ENCODE measurements at regions not wholly inside any gene's neighbourhood (a gene's known extent, or its start where the extent isn't known, plus 50 kb on each side); places are given as distances from the start of the nearest gene placed in this dataset.

DNA sequence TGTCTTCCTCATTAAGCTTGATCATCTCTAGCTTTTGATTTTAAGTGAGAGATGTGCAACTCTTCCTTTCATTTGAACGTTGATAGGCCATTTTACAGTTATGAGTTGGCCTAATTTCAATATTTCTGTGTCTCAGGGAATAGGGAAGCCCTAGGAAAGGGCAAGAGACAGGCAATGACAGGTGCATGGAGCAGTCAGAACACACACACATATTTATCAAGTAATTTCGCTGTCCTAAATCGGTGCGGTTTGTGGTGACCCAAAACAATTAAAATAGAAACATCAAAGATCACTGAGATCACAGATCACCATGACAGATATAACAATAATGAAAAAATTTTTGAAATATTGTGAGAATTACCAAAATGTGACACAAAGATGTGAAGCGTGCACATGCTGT, 87.7 kb upstream of the LSM6 start:
- FAIRE-seq (no peak), DNase-seq (ENCODE audit: low read depth, low spot score) (no peak)
- Histone ChIP-seq H3K9me3 (ENCODE audit: control insufficient read depth, low read depth, low read length) (no peaks in the 10 kb centered on the region), H4K20me1 (ENCODE audit: control insufficient read depth, extremely low read depth, insufficient read depth, low read length) (no peaks in the 10 kb centered on the region), H3K9me1 (ENCODE audit: control insufficient read depth, extremely low read depth, insufficient read depth, low read length) (no peaks in the 10 kb centered on the region), H3K27me3 (ENCODE audit: control insufficient read depth, extremely low read depth, insufficient read depth, low read length) (no peaks in the 10 kb centered on the region), H3K36me3 (ENCODE audit: control insufficient read depth in 2 of 2, extremely low read depth in 1 of 2, insufficient read depth in 2 of 2, low read length in 2 of 2) (no peaks in the 10 kb centered on the region), H2AFZ (ENCODE audit: control insufficient read depth, low read length) (no peak overlapping the region), H3K4me2 (ENCODE audit: control insufficient read depth, extremely low read depth, insufficient read depth, low read depth, low read length) (no peak overlapping the region), H3K9ac (ENCODE audit: control insufficient read depth, extremely low read depth, insufficient read depth, low read length) (no peak overlapping the region), H3K27ac (ENCODE audit: control insufficient read depth, insufficient read depth, low read length) (no peak overlapping the region), H3K79me2 (ENCODE audit: control insufficient read depth, insufficient read depth, low read length) (no peaks in the 10 kb centered on the region), H3K4me3 (ENCODE audit: control insufficient read depth in 2 of 3, extremely low read depth in 1 of 3, insufficient read depth in 2 of 3, low read depth in 1 of 3, low read length in 3 of 3) (no peak overlapping the region), H3K4me1 (ENCODE audit: control insufficient read depth, extremely low read depth, insufficient read depth, low read length) (no peaks in the 10 kb centered on the region)
- dilution Hi-C loops (cut with MboI; ENCODE audit: extremely low pct_ligation_motif_present, low sequenced_read_pairs): no loop called here
- TF ChIP-seq EZH2 (IDR thresholded peaks at IDR 0.05; ENCODE audit: low read length): no peak
- TF ChIP-seq, protein P1, sequence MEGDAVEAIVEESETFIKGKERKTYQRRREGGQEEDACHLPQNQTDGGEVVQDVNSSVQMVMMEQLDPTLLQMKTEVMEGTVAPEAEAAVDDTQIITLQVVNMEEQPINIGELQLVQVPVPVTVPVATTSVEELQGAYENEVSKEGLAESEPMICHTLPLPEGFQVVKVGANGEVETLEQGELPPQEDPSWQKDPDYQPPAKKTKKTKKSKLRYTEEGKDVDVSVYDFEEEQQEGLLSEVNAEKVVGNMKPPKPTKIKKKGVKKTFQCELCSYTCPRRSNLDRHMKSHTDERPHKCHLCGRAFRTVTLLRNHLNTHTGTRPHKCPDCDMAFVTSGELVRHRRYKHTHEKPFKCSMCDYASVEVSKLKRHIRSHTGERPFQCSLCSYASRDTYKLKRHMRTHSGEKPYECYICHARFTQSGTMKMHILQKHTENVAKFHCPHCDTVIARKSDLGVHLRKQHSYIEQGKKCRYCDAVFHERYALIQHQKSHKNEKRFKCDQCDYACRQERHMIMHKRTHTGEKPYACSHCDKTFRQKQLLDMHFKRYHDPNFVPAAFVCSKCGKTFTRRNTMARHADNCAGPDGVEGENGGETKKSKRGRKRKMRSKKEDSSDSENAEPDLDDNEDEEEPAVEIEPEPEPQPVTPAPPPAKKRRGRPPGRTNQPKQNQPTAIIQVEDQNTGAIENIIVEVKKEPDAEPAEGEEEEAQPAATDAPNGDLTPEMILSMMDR (optimal IDR thresholded peaks at IDR 0.05 in 1 of 3, IDR thresholded peaks at IDR 0.05 in 1 of 3, conservative IDR thresholded peaks at IDR 0.05 in 1 of 3; ENCODE audit: extremely low read depth in 1 of 3, insufficient read depth in 2 of 3, low read length in 3 of 3): no peak

DNA sequence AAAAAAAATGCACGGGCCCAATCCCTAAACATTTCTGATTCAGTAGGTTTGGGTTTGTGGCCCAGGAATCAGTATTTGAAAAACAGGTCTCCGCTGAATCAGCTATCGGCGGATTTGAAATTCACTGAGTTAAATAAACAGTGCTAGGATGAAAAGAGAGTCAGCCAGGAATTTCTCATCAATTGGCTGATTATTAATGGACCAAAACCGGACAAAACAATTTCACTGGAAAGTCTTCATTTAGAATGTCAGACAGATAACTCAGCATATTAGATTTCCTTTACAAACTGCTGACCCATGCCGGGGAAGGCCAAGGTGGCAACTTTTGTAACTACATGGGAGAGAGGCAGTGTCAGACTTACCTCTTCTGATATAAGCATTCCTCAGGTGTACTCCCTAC, 99.4 kb upstream of the LSM6 start:
- H3K9ac ChIP-seq (ENCODE audit: control insufficient read depth, extremely low read depth, insufficient read depth, low read length): no peak overlapping the region
- TF ChIP-seq EZH2 (IDR thresholded peaks at IDR 0.05; ENCODE audit: low read length): no peak
- TF ChIP-seq, protein P1 (optimal IDR thresholded peaks at IDR 0.05 in 1 of 3, IDR thresholded peaks at IDR 0.05 in 1 of 3, conservative IDR thresholded peaks at IDR 0.05 in 1 of 3; ENCODE audit: extremely low read depth in 1 of 3, insufficient read depth in 2 of 3, low read length in 3 of 3): no peak
- no peak overlapping the region for H3K27ac ChIP-seq (ENCODE audit: control insufficient read depth, insufficient read depth, low read length)
- dilution Hi-C loops (cut with MboI; ENCODE audit: extremely low pct_ligation_motif_present, low sequenced_read_pairs): no loop called here
- no peaks in the 10 kb centered on the region for H3K36me3 ChIP-seq (ENCODE audit: control insufficient read depth in 2 of 2, extremely low read depth in 1 of 2, insufficient read depth in 2 of 2, low read length in 2 of 2)
- H3K79me2 ChIP-seq (ENCODE audit: control insufficient read depth, insufficient read depth, low read length): no peaks in the 10 kb centered on the region
- no peak overlapping the region for H2AFZ ChIP-seq (ENCODE audit: control insufficient read depth, low read length)
- H3K4me2 ChIP-seq (ENCODE audit: control insufficient read depth, extremely low read depth, insufficient read depth, low read depth, low read length): no peak overlapping the region
- no peaks in the 10 kb centered on the region for H3K9me1 ChIP-seq (ENCODE audit: control insufficient read depth, extremely low read depth, insufficient read depth, low read length)
- H3K27me3 ChIP-seq (ENCODE audit: control insufficient read depth, extremely low read depth, insufficient read depth, low read length): no peaks in the 10 kb centered on the region
- no peaks in the 10 kb centered on the region for H4K20me1 ChIP-seq (ENCODE audit: control insufficient read depth, extremely low read depth, insufficient read depth, low read length)
- no peaks in the 10 kb centered on the region for H3K9me3 ChIP-seq (ENCODE audit: control insufficient read depth, low read depth, low read length)
- no peak for DNase-seq (ENCODE audit: low read depth, low spot score)
- no peak for FAIRE-seq
- no peak overlapping the region for H3K4me3 ChIP-seq (ENCODE audit: control insufficient read depth in 2 of 3, extremely low read depth in 1 of 3, insufficient read depth in 2 of 3, low read depth in 1 of 3, low read length in 3 of 3)
- H3K4me1 ChIP-seq (ENCODE audit: control insufficient read depth, extremely low read depth, insufficient read depth, low read length): no peaks in the 10 kb centered on the region

All from keratinocyte (primary cell).